WI38 (cell line): ENCODE measurements at regions not wholly inside any gene's neighbourhood (a gene's known extent, or its start where the extent isn't known, plus 50 kb on each side); places are given as distances from the start of the nearest gene placed in this dataset.

Source experiments
- H3K4me3 ChIP-seq: 2 replicates; pipeline ENCODE4 v1.5.1; 2011; ENCODE audit warnings: low read depth, mild to moderate bottlenecking, control low read depth, low read length
- CTCF ChIP-seq: IDR thresholded peaks from 2 replicates; pipeline ENCODE4 v1.5.1; 2012; ENCODE audit warnings: low read depth, mild to moderate bottlenecking, control low read depth, low read length

DNA sequence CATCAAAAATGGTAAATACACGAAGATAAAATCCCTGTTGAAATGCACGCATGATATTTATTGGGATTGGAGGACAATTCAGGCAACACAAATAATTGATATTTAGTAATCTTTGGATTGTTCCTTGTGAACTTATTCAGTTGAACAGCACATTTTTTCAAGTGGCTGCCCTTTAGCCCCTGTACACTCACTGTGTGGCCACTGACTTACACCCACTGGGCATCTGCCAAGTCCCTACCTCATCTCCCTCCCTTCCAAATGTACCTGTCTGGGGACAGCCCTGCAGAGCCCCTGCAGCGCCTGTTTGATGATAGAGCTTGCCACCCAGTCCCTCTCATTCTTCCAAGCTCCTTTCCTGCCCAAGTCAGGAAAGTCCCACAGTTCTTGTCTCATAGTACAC is 154.3 kb downstream of the GLUL start:
- no peak overlapping the region for H3K4me3 ChIP-seq
- TF ChIP-seq CTCF, result no peak

DNA sequence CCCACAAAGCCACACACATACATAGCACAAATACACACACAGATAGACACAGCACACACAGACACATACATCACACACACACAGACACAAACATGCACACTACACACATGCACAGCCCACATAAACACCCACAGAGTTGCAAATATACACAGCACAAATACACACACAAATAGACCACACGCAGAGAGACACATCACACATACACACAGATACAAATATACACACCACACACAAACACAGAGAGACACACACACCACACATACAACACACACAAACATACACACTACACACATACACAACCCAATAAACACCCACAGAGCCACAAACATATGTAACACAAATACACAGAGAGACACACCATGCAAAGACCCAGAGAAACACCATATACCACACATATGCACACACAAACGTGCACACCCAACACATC is 154.9 kb downstream of the GLUL start:
- H3K4me3 ChIP-seq, result no peak overlapping the region
- no peak for TF ChIP-seq CTCF

DNA sequence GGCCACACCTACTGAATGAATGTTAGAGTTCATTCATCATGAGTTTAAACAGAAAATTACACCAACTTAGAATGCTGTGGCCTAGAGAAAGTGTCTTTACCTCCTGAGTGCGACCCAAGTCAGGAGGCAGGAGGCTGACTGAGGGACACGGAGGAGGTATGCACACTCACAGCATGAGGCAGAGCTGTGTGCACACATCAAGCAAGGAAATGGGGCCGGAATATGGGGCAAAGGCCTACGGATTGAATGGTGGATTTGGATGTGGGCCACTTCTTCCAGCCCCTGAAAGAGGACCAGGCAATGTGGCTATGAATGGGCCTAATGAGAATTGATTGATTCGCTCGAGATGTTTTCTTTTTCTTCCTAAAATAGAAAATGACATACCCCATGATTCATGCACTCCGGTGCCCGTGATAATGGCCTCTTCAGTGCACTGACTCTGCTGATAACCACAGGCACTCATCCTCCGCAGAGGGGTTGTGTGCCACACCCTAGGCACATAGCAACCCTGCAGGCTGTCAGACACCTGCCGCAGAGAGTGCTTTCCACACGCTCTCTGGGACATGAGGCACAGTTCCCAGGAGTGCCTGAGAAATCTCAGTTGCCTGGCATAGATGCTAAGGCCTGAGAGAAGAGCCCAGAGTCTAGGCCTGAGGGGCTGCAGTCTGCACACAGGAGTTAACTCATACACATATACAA is 155.5 kb downstream of the GLUL start:
- no peak overlapping the region for H3K4me3 ChIP-seq
- no peak for TF ChIP-seq CTCF

- no peak for TF ChIP-seq CTCF
- H3K4me3 ChIP-seq, result no peak overlapping the region
Measured at GRCh38 chr1:182235604-182235951, 156.0 kb downstream of the GLUL start.

DNA sequence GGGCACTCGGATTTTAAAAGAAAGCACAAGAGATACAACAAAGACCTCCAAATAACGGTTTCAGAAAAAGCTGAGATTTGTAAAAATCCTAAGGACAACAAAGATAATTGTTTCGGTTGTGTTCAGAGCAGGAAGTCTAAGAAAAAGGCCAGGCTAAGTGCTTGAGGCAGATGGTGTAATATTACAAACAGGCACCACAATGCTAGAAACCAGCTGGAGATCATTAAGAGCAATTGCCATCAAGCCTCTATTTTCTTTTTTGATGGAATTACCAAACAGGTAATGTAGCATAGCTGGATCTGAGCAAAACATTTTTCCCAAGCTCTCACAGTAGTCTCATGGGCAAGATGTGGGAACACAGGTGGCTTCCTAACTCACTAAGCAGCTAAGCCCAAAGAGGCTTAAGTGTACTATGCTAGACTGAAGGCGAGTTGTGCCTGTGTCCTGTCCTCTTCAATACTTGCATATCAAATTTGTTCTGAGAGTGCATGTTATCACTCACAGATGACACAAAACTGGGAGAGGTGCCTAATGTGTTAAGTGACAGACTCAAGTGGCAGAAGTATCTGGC is 161.6 kb downstream of the GLUL start:
- no peak overlapping the region for H3K4me3 ChIP-seq
- no peak for TF ChIP-seq CTCF

DNA sequence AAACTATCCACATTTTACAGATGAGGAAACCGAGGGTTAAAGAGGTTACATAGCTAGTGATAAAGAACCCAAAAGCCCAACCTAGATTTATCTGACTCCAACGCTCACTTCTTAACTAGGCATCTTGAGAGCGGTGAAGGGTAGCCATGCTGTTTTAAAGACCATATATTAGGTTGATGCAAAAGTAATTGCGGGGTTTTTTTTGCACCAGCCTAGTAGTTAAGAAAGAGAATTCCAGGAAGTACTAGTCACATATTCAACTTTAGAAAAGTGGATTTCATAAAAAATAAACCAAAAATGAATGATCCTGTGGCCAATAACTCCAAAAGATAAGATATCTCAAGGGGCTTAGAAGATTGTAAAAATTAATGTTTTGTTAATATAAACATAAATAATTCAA is 162.1 kb downstream of the GLUL start:
- H3K4me3 ChIP-seq, result no peak overlapping the region

More for the DNA sequence above, 162.1 kb downstream of the GLUL start:
- no peak for TF ChIP-seq CTCF
